Hepatocyte (in vitro differentiated cells): ENCODE measurements at regions not wholly inside any gene's neighbourhood (a gene's known extent, or its start where the extent isn't known, plus 50 kb on each side); places are given as distances from the start of the nearest gene placed in this dataset.

Source experiments
- DNase-seq: peaks from one replicate; pipeline ENCODE4 v3.0.0-alpha.2; 2016; ENCODE audit warnings: low spot score
- H2AFZ ChIP-seq: fragments of 200-600 bp; sonication (generic); 2 replicates; pipeline ENCODE4 v1.6.0; 2016; ENCODE audit warnings: antibody characterized with exemption, mild to moderate bottlenecking
- H3K27ac ChIP-seq: fragments of 200-600 bp; sonication (generic); 2 replicates; pipeline ENCODE4 v1.5.1; 2016; ENCODE audit warnings: mild to moderate bottlenecking
- H3K27me3 ChIP-seq: fragments of 200-600 bp; sonication (generic); 2 replicates; pipeline ENCODE4 v1.6.1; 2016
- H3K36me3 ChIP-seq: fragments of 200-600 bp; sonication (generic); replicated peaks from 2 replicates; pipeline ENCODE4 v1.5.1; 2016; ENCODE audit warnings: low read depth; ENCODE audit not compliant: insufficient read depth
- H3K4me1 ChIP-seq: fragments of 200-600 bp; sonication (generic); 2 replicates; pipeline ENCODE4 v1.5.1; 2016; ENCODE audit warnings: mild to moderate bottlenecking, moderate library complexity; ENCODE audit not compliant: insufficient read depth
- H3K4me2 ChIP-seq: fragments of 200-600 bp; sonication (generic); 2 replicates; pipeline ENCODE4 v1.6.0; 2016
- H3K4me3 ChIP-seq: fragments of 200-600 bp; sonication (generic); 2 replicates; pipeline ENCODE4 v1.5.1; 2016; ENCODE audit warnings: mild to moderate bottlenecking
- H3K79me2 ChIP-seq: fragments of 200-600 bp; sonication (generic); 2 replicates; pipeline ENCODE4 v1.6.0; 2017; ENCODE audit warnings: mild to moderate bottlenecking
- H3K9me2 ChIP-seq: fragments of 200-600 bp; sonication (generic); replicated peaks from 2 replicates; pipeline ENCODE4 v1.6.0; 2017; ENCODE audit warnings: mild to moderate bottlenecking; ENCODE audit not compliant: insufficient read depth
- H3K9me3 ChIP-seq: fragments of 200-600 bp; sonication (generic); 2 replicates; pipeline ENCODE4 v1.5.1; 2016; ENCODE audit warnings: low read depth, mild to moderate bottlenecking
- H4K20me1 ChIP-seq: fragments of 200-600 bp; sonication (generic); 2 replicates; pipeline ENCODE4 v1.6.0; 2016; ENCODE audit warnings: mild to moderate bottlenecking; ENCODE audit not compliant: insufficient read depth, poor library complexity, severe bottlenecking
- EZH2 ChIP-seq: fragments of 200-600 bp; sonication (generic); IDR thresholded peaks from 2 replicates; pipeline ENCODE4 v1.6.1; 2016; ENCODE audit warnings: antibody characterized with exemption, mild to moderate bottlenecking, borderline replicate concordance
- EZH2phosphoT487 ChIP-seq: fragments of 200-600 bp; sonication (generic); IDR thresholded peaks from one replicate; pipeline ENCODE4 v1.6.1; 2018; ENCODE audit warnings: antibody characterized with exemption, mild to moderate bottlenecking, low read depth, moderate library complexity; ENCODE audit not compliant: unreplicated experiment, severe bottlenecking
- WGBS: methylation state at CpG from one replicate; pipeline ENCODE4 v1.1.6; 2016; ENCODE audit warnings: low lambda C conversion rate; ENCODE audit errors: missing lambda C conversion rate; 5-methylcytosine and 5-hydroxymethylcytosine counted together
- TF ChIP-seq, protein P1 (sequence below): fragments of 200-600 bp; sonication (generic); IDR thresholded peaks from 2 replicates; pipeline ENCODE4 v1.5.1; 2016; ENCODE audit warnings: antibody characterized with exemption, mild to moderate bottlenecking; ENCODE audit not compliant: poor library complexity

DNA sequence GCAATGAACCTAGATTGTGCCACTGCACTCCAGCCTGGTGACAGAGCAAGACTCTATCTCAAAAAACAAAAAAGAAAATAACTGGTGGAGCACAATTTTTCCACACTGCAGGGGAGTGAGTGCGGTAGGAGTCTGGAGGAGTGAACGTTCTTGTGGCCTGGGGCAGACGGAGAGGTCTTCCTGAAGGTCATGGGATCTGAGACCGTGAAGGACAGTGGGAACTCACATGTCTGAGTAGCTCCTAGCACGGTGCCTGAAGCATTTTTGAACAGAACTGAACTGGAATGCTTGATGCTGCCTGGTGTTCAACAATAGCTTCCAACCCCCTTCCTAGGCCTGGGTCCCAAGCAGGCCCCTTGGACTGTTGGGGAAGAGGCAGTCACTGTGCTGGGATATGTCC, 84.3 kb upstream of the PODXL start:
- Histone ChIP-seq H2AFZ (no peak overlapping the region), H3K27me3 (no peaks in the 10 kb centered on the region), H4K20me1 (no peaks in the 10 kb centered on the region), H3K4me1 (peaks cover 5% of the 10 kb centered on the region), H3K27ac (no peak overlapping the region), H3K4me2 (no peak overlapping the region), H3K9me2 (no peaks in the 10 kb centered on the region), H3K36me3 (no peaks in the 10 kb centered on the region), H3K9me3 (no peaks in the 10 kb centered on the region), H3K4me3 (no peak overlapping the region), H3K79me2 (no peaks in the 10 kb centered on the region)
- no peak for TF ChIP-seq EZH2
- no peak for TF ChIP-seq EZH2phosphoT487
- TF ChIP-seq, protein P1, sequence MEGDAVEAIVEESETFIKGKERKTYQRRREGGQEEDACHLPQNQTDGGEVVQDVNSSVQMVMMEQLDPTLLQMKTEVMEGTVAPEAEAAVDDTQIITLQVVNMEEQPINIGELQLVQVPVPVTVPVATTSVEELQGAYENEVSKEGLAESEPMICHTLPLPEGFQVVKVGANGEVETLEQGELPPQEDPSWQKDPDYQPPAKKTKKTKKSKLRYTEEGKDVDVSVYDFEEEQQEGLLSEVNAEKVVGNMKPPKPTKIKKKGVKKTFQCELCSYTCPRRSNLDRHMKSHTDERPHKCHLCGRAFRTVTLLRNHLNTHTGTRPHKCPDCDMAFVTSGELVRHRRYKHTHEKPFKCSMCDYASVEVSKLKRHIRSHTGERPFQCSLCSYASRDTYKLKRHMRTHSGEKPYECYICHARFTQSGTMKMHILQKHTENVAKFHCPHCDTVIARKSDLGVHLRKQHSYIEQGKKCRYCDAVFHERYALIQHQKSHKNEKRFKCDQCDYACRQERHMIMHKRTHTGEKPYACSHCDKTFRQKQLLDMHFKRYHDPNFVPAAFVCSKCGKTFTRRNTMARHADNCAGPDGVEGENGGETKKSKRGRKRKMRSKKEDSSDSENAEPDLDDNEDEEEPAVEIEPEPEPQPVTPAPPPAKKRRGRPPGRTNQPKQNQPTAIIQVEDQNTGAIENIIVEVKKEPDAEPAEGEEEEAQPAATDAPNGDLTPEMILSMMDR, result no peak
- DNase-seq, result no peak
- WGBS, result 77% methylated on average over 5 of the region's 5 CpGs

DNA sequence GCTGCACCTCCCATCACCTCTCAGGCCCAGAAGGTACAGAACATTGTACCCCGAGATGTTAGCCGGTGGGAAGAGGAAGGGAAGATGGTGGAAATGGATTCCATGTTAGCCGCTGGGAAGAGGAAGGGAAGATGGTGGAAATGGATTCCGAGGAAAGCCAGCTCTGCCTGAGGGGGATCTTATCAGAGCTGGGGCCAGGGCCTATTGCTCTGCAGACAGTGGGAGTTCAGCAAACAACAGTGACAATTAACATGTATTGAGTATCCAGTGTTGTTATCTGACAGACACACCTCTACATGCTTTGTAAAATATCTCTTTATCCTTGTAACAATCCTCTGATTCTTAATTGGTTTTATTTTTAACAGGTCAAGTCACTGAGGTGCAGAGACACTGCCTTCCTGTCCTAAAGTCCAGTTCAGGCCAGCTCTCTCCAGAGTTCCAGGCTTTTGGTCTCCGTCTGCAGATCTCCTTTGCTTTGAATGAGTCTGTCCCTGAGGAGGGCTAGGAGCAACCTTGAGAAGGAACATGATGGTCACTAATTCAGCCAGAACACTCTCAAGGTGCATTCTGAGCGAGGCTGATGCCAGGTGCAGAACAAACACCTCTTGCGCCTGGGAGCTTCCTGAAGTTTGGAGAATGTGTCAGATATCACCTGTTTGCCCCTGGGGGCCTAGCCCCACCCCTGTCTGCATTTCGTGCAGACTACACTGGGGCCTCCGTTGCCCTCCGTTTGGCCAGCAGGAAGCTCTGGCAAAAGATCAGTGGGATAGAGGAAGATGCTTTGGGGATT, 82.4 kb upstream of the PODXL start:
- Histone ChIP-seq H3K4me2 (no peak overlapping the region), H3K79me2 (no peaks in the 10 kb centered on the region), H3K4me3 (no peak overlapping the region), H3K9me2 (no peaks in the 10 kb centered on the region), H3K9me3 (no peaks in the 10 kb centered on the region), H3K27me3 (no peaks in the 10 kb centered on the region), H3K36me3 (no peaks in the 10 kb centered on the region), H2AFZ (no peak overlapping the region), H3K4me1 (peaks cover 5% of the 10 kb centered on the region), H3K27ac (no peak overlapping the region), H4K20me1 (no peaks in the 10 kb centered on the region)
- TF ChIP-seq EZH2, result no peak
- TF ChIP-seq, protein P1, result no peak
- TF ChIP-seq EZH2phosphoT487, result no peak
- whole genome bisulfite sequencing, result 46% methylated on average over 10 of the region's 10 CpGs
- DNase-seq, result no peak

DNA sequence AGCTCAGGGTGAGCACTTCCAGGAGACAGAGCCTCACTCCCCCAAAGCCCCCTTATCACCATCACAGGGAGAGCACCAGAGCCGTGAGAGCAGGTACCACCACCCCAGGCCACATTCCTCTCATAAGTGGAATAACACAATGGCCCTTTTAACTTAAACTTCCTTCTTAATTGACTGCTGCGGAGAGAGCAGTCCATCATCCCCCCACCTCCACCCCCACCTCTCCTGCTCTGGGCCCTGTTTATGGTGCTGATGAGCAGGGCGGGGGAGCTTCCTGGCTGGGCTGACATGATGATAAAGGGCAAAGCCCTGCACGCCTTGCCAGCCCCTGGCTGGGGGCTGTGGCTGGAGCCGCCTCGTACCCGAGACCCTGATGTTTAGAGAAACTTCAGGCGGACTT, 81.4 kb upstream of the PODXL start:
- TF ChIP-seq EZH2phosphoT487 (no peak), EZH2 (no peak)
- TF ChIP-seq, protein P1, result no peak
- no peak for DNase-seq
- H3K4me1 ChIP-seq, result peaks cover 5% of the 10 kb centered on the region

More for the DNA sequence above, 81.4 kb upstream of the PODXL start:
- Histone ChIP-seq H2AFZ (no peak overlapping the region), H3K9me2 (no peaks in the 10 kb centered on the region), H3K9me3 (no peaks in the 10 kb centered on the region), H3K36me3 (no peaks in the 10 kb centered on the region), H4K20me1 (no peaks in the 10 kb centered on the region), H3K27me3 (no peaks in the 10 kb centered on the region), H3K79me2 (no peaks in the 10 kb centered on the region), H3K4me2 (no peak overlapping the region), H3K27ac (no peak overlapping the region), H3K4me3 (no peak overlapping the region)
- 47% methylated on average over 8 of the region's 8 CpGs for WGBS
